GM13977 (cell line): ENCODE measurements at regions not wholly inside any gene's neighbourhood (a gene's known extent, or its start where the extent isn't known, plus 50 kb on each side); places are given as distances from the start of the nearest gene placed in this dataset.
"Not testable (repeated sequence)": the region's sequence is repeated elsewhere in the genome, so short reads cannot be mapped to it uniquely, and the experiment has no call there.

Source experiments
- DNase-seq: peaks from one replicate; pipeline ENCODE4 v3.0.0; 2012; ENCODE audit warnings: low spot score
- in situ Hi-C: fragments of 300-500 bp; cut with MboI; formaldehyde crosslinking; loops from one replicate; pipeline ENCODE4 v1.12.0; 2022; ENCODE audit warnings: low sequenced_read_pairs, low pct_unique_long_range_greater_than_20kb, mixed read lengths, inconsistent platforms; ENCODE audit not compliant: unreplicated experiment
- TF ChIP-seq, protein P1 (sequence below): IDR thresholded peaks from 2 replicates; pipeline ENCODE4 v1.5.1; 2012; ENCODE audit warnings: mild to moderate bottlenecking, control low read depth; ENCODE audit not compliant: insufficient read depth; ENCODE audit errors: extremely low read depth, missing control alignments

DNA sequence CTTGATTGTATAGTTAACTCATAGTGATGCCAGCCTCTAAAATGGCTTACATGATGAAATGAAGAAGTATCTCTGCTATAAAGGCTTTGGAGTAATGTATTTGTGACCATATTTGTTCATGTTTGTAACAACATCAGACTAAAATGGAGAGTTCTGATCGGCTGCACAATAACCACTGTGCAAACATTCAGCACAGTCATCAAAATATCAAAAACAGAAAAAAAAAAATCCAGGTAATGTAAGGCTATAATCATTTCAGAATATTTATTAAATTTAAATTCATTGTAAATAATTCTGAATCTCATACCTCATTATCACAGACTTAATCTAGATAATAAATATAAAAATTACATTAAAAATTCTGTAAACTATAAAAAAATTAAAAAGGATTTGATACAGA is 1161.8 kb downstream of the MRPL39 start:
- in situ Hi-C loops, result no loop called here
- TF ChIP-seq, protein P1, sequence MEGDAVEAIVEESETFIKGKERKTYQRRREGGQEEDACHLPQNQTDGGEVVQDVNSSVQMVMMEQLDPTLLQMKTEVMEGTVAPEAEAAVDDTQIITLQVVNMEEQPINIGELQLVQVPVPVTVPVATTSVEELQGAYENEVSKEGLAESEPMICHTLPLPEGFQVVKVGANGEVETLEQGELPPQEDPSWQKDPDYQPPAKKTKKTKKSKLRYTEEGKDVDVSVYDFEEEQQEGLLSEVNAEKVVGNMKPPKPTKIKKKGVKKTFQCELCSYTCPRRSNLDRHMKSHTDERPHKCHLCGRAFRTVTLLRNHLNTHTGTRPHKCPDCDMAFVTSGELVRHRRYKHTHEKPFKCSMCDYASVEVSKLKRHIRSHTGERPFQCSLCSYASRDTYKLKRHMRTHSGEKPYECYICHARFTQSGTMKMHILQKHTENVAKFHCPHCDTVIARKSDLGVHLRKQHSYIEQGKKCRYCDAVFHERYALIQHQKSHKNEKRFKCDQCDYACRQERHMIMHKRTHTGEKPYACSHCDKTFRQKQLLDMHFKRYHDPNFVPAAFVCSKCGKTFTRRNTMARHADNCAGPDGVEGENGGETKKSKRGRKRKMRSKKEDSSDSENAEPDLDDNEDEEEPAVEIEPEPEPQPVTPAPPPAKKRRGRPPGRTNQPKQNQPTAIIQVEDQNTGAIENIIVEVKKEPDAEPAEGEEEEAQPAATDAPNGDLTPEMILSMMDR, result no peak
- DNase-seq, result no peak

DNA sequence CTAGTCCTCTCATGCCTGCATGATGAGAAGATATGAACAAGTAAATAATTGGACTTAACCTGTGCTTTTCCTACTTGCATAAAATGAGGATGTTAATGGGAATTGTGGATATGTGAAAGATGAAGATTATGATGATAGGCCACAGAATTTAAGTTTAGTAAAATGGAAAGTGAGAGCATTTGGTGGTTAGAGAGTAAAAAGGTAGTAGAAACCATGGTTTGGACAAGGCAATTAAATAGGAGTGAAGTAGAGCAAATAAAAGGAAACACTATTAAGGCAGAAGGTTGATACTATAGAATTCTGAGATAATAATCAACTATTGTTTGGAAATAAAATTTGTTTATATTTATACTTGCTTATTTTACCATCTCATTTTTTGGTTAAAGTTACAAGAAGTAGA is 1162.5 kb downstream of the MRPL39 start:
- DNase-seq, result no peak
- in situ Hi-C loops, result no loop called here
- TF ChIP-seq, protein P1, result no peak

DNA sequence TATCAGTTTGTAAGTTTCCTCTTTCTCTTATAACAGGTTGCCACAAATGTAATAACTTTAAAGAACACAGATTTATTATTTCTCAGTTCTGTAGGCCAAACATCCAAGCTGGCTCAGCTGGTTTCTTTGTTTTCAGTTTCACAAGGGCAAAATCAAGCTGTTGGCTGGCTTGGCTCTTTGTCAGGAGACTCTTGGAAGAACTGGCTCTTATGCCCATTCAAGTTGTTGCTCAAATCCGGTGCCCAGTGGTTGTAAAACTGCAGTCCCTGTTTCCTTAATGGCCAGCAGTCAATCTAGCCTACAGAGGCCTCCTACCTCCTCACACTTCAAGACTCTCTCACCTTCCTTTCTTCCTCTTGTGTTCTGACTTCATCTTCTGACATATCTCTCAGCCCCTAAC is 1171.0 kb downstream of the MRPL39 start:
- no peak for DNase-seq
- TF ChIP-seq, protein P1, result no peak
- in situ Hi-C loops, result no loop called here

DNA sequence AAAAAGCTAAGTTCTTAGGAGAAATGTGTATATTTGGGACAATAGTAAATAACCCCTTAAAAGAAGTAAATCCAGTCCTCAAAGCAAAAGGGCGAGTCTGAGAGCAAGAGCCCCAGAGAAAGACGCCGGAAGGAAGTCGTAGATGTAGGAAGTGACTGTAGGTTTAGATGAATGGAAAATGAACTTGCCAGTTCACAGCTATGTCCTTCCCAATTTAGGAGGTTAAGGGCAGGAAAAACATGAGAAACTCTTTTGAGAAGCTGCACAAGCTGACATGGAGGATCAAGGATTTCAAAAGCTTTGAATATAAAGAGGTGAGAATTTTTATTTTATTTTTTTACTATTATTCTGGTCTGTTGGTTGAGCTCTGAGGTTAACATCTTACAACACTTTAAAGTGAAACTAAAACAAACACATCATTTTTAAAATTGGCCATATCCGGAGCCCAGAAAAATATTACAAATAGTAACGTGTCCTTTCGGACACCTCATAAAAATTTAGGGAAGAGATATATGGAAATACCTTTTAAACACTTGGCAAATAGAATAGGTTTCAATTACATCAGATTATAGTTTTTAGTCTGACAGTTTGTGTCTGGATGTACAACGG is 1178.6 kb downstream of the MRPL39 start:
- no peak for DNase-seq
- in situ Hi-C loops, result no loop called here
- TF ChIP-seq, protein P1, result no peak

DNA sequence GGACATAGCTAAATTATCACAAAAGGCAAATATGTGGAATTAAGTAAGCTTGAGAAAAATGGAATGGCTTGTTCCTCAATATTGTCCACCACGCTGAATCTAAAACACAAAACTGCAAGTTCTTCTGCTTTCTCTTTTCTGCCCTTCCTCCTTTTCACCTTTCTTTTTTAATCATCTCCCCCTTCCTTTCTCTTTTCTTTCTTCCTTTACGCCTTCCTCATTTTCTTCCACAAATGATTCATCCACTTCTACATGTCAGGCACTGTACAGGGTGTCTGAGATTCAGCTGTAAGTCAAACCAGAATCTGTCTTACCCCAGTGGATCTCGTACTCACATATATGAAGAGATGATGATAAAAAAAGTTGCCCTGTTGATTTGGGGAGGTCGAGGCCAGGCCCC is 1182.5 kb downstream of the MRPL39 start:
- no peak for DNase-seq
- in situ Hi-C loops, result no loop called here
- TF ChIP-seq, protein P1, result no peak

DNA sequence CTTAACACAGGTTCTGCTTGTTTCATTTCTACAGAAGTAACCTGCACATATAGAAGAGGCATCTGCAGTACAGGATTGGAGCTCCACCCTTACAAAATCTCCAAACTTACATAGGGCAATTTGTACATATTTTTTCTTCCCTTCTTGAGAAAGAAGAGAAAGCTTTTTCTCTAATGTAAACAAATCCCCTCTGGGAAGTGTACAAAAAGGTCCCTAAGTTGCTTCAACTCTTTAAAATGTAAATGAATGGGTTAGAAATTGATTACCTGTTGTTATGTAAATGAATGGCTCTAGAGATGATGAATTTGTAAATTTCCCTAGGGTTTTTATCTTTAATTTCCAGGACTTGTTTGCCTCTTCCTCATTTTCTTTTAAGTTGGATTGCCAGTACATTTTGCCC is 1183.7 kb downstream of the MRPL39 start:
- in situ Hi-C loops, result no loop called here
- no peak for DNase-seq
- TF ChIP-seq, protein P1, result no peak

DNA sequence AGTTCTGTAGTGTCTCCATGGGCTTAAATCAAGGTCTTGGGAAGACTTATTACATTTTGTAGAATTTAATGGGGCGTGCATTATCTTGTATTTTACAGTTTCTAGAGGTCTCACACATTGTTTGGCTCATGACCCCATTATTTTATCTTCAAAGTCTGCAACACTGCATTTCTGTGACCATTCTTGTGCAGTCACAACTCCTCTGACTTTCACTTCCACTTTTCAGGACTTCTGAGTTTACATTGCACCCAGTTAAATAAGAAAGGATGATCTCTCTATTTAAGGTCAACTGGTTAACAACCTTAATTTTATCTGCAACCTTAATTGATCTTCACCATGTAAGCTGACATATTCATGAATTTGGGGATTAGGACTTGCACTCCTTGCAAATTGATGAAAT is 1186.6 kb downstream of the MRPL39 start:
- TF ChIP-seq, protein P1, result no peak
- in situ Hi-C loops, result no loop called here
- no peak for DNase-seq

DNA sequence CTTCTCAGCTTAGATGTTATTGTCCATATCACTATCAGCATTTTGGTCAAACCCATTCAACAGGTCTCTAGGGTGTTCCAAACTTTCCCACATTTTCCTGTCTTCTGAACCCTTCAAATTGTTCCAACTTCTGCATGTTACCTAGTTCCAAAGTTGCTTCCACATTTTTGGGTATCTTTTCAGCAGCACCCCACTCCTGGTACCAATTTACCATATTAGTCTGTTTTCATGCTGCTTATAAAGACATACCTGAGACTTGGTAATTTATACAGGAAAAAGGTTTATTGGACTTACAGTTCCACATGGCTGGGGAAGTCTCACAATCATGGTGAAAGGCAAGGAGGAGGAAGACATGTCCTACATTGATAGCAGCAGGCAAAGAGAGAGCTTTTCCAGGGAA is 1187.6 kb downstream of the MRPL39 start:
- in situ Hi-C loops, DNase-seq: not testable (repeated sequence)
